ENCODE measurements at regions not wholly inside any gene's neighbourhood (a gene's known extent, or its start where the extent isn't known, plus 50 kb on each side); places are given as distances from the start of the nearest gene placed in this dataset.

DNA sequence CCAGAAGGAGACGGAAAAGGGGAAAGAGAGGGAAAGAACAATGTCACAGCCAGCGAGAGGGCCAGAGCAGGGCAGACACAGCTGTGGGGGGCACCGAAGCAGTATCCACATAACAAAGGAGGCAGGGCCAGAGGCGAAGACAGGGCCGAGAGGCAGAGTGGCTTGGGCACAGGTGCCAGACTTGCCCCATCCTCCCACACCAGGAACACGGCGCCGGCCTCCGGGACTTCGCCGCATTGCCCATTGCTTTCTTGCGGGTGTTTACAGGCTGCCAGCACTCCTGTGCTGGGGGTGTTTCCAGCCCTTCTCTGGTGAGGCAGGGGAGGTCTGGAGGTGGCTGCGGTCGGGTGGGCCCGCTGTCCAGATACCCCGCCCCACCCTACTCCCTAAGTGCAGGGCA lies 78.0 kb downstream of the ENGASE start:
- peaks cover 3% of the 10 kb centered on the region; the same call in 1 of the 2 replicates for H3K9me3 ChIP-seq (replicated peaks)
- no peak overlapping the region for H3K27ac ChIP-seq
- H3K27me3 ChIP-seq (replicated peaks), result peaks cover 88% of the 10 kb centered on the region
- H3K36me3 ChIP-seq, result no peaks in the 10 kb centered on the region
- H3K4me3 ChIP-seq, result no peak overlapping the region
- no peaks in the 10 kb centered on the region for H3K4me1 ChIP-seq (replicated peaks)
- no peak for DNase-seq (ENCODE audit: low read depth in 1 of 2, low spot score in 2 of 2)

DNA sequence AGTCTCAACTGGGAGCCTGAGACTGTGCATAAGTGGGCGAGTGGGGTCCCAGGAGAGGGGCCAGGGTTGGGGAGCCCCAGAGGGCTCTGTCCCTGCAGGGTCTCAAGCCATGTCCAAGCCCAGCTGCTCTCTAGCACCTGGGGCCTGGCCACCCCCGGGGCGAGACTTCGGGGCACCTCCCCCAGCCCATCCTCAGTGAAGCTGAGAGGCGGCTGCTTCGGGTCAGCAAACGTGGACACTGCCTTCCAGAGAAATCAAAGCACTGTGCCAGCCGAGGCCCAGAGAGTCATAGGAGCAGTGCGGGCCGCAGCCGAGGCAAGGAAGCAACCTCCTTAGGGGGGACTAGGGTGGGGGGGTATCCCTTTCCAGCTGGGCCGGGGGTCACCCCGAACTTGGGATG lies 77.5 kb downstream of the ENGASE start:
- peaks cover 88% of the 10 kb centered on the region for H3K27me3 ChIP-seq (replicated peaks)
- H3K9me3 ChIP-seq (replicated peaks), result peaks cover 4% of the 10 kb centered on the region; the same call in 1 of the 2 replicates
- H3K4me3 ChIP-seq, result no peak overlapping the region
- DNase-seq (ENCODE audit: low read depth in 1 of 2, low spot score in 2 of 2), result no peak
- no peaks in the 10 kb centered on the region; the same call in 1 of the 2 replicates for H3K4me1 ChIP-seq (replicated peaks)
- no peak overlapping the region for H3K27ac ChIP-seq
- H3K36me3 ChIP-seq, result no peaks in the 10 kb centered on the region

DNA sequence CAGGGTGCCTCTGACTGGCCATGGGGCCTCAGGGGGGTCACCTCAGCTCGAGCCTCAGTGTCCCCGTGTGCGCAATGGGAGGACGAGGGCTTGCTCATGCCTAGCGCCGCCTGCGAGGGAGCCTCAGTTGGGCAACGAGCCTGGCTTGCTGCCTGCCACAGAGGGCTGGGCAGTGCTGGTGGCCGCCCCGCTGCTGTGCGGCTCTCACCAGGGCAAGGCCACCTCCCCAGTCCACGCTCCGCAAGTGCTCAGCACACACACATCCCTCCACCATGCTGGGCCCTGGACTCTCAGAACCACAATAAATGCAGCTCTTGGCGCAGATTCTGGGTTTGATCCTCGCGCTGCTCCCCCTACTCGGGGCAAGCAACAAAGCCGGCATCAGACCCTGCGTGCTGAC lies 76.2 kb downstream of the ENGASE start:
- Histone ChIP-seq H3K27ac (no peak overlapping the region), H3K27me3 (replicated peaks) (peaks cover 88% of the 10 kb centered on the region)

DNA sequence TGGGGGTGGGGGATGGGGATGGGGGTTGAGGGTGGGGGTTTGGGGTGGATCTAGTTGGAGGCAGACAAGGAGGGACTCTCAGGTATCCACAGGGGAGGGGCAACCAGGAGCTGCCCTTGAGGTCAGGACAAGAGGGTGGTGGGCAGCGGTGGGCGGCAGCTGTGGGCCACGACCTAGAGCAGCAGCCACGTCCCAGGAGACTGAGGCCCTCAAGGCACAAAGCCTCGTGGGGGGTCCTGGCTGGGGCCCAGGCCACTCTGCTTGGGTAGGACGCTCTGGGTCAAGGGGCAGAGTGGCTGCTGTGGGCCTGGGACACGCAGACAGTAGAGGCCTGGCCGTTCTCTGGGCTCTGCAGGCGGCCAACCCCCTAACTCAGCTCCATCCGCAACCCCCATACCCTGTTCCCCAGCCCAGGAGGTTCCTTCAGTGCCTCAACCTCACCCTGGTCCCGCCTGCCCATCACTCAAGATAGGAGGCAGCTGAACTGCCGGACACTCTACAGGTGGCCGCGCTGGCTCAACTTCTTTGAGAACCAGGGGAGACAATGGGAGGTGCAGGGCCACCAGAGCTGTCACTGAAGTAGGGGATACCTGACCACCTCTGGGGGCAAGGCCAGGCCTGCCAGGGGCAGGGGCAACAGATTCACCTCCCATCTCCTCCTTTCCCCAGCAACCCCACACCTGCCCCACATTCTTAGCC lies 75.6 kb downstream of the ENGASE start:
- no peak for DNase-seq (ENCODE audit: low read depth in 1 of 2, low spot score in 2 of 2)
- Histone ChIP-seq H3K4me1 (replicated peaks) (no peaks in the 10 kb centered on the region; the same call in 1 of the 2 replicates), H3K9me3 (replicated peaks) (peaks cover 4% of the 10 kb centered on the region; the same call in 1 of the 2 replicates), H3K27me3 (replicated peaks) (peaks cover 86% of the 10 kb centered on the region), H3K36me3 (no peaks in the 10 kb centered on the region), H3K27ac (no peak overlapping the region), H3K4me3 (no peak overlapping the region)

More for the DNA sequence above, 76.2 kb downstream of the ENGASE start:
- Histone ChIP-seq H3K36me3 (no peaks in the 10 kb centered on the region), H3K4me3 (no peak overlapping the region), H3K4me1 (replicated peaks) (no peaks in the 10 kb centered on the region; the same call in 1 of the 2 replicates), H3K9me3 (replicated peaks) (peaks cover 4% of the 10 kb centered on the region; the same call in 1 of the 2 replicates)
- no peak for DNase-seq (ENCODE audit: low read depth in 1 of 2, low spot score in 2 of 2)

DNA sequence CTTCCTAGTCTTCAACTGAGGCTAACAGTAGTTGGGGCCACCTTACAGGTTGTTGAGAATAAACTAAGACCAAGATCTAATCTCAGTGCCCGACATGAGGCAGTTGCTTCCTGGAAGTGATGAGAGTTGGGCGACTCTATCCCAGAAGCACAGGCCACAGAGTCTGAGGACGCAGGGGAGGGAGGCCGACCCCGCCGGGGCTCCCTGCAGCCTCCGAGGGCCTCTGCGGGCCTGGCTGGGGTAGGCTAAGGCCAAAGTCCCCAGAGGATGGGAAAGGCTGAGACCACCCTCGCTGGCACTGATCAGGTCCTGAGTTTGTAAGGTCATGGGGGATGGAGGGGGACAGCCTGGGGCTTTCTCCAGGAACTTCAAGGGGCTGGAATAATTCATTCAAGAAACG lies 74.0 kb downstream of the ENGASE start:
- no peak overlapping the region for H3K4me3 ChIP-seq
- no peaks in the 10 kb centered on the region; the same call in 1 of the 2 replicates for H3K4me1 ChIP-seq (replicated peaks)
- peaks cover 4% of the 10 kb centered on the region; the same call in 1 of the 2 replicates for H3K9me3 ChIP-seq (replicated peaks)
- no peak overlapping the region for H3K27ac ChIP-seq
- no peak for DNase-seq (ENCODE audit: low read depth in 1 of 2, low spot score in 2 of 2)
- no peaks in the 10 kb centered on the region for H3K36me3 ChIP-seq
- peaks cover 87% of the 10 kb centered on the region for H3K27me3 ChIP-seq (replicated peaks)

DNA sequence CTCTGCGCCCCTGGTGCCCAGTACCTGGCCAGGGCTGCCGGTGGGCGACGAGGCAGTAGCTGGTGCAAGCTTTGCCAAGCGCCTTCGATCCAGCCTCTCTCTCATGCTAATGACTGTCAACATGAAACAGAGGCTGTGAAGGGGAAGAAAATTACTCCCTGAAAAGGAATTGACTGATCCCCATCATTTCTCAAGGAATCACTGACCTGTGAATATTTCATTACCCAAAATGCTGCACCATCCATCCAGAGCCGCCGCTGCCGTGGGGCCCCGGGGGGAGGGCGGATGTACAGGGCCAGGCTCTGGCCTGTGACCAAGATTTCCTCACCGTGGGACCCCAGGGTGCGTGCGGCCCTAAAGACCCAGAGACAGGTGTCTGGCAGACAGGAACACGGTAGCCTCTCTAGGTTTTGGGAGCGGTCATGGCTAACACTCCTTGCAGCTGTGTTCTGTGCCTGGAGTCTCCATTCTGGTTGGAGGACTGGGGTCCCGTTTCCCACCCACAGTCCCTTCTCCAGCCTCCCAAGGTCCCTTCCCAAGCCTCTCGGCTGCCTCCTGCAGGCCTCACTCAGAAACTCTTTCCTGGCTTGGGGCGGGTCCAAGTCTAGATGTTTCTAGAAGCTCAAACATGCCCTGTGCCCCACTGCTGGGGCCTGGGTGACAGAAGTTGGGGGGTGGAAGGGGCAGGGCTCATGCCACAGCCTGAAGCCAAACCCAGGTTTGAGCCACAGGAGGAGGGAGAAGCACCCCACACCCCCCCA lies 73.3 kb downstream of the ENGASE start:
- no peak overlapping the region for H3K27ac ChIP-seq
- no peak overlapping the region for H3K4me3 ChIP-seq
- H3K27me3 ChIP-seq (replicated peaks), result peaks cover 87% of the 10 kb centered on the region

DNA sequence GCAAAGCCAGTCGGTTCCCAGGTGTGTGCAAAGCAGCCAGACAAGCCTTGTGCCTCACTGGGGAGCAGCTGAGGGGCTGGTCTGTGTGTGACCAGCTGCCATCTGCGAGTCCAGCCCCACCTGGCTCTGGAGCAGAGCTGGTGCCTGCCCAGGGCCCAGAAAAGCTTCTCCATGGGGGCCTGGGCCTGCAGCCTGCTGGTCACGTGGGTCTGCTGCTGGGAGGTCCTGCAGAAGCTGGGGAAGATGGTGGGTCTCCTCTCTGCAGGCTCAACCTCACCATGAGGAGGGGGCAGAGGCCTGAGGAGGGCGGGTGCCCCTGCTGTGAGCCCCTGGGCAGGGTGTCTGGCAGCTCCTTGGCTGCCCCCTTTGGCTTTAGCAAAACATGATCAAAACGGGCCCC lies 71.9 kb downstream of the ENGASE start:
- peaks cover 91% of the 10 kb centered on the region for H3K27me3 ChIP-seq (replicated peaks)

More for the DNA sequence above, 73.3 kb downstream of the ENGASE start:
- DNase-seq (ENCODE audit: low read depth in 1 of 2, low spot score in 2 of 2), result no peak
- Histone ChIP-seq H3K36me3 (no peaks in the 10 kb centered on the region), H3K9me3 (replicated peaks) (peaks cover 4% of the 10 kb centered on the region; the same call in 1 of the 2 replicates), H3K4me1 (replicated peaks) (no peaks in the 10 kb centered on the region; the same call in 1 of the 2 replicates)

DNA sequence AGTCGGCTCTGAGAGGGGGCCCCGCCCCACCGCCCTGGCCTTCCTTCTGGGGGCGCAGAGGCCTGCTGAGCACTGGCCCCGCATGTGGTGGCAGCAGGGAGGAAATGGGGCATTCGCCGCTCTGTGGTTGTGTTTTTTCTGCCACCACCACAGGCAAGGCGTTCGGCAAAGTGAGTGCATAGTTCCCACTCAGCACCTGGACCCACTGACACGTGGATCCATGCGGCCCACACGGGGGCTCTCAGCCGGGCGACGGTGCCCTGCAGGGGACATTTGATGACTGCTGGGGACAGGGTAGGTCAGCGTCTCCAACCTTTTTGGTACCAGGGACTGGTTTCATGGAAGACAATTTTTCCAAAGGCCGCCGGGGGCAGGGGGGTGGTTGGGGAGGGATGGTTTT lies 70.9 kb downstream of the ENGASE start:
- Histone ChIP-seq H3K4me1 (replicated peaks) (no peaks in the 10 kb centered on the region; the same call in 1 of the 2 replicates), H3K36me3 (no peaks in the 10 kb centered on the region), H3K4me3 (no peak overlapping the region), H3K27me3 (replicated peaks) (peaks cover 95% of the 10 kb centered on the region), H3K27ac (no peak overlapping the region), H3K9me3 (replicated peaks) (peaks cover 4% of the 10 kb centered on the region; the same call in 1 of the 2 replicates)
- no peak for DNase-seq (ENCODE audit: low read depth in 1 of 2, low spot score in 2 of 2)

More for the DNA sequence above, 71.9 kb downstream of the ENGASE start:
- no peaks in the 10 kb centered on the region; the same call in 1 of the 2 replicates for H3K4me1 ChIP-seq (replicated peaks)
- no peaks in the 10 kb centered on the region for H3K36me3 ChIP-seq
- no peak overlapping the region for H3K27ac ChIP-seq
- peaks cover 4% of the 10 kb centered on the region; the same call in 1 of the 2 replicates for H3K9me3 ChIP-seq (replicated peaks)
- DNase-seq (ENCODE audit: low read depth in 1 of 2, low spot score in 2 of 2), result no peak
- no peak overlapping the region for H3K4me3 ChIP-seq

DNA sequence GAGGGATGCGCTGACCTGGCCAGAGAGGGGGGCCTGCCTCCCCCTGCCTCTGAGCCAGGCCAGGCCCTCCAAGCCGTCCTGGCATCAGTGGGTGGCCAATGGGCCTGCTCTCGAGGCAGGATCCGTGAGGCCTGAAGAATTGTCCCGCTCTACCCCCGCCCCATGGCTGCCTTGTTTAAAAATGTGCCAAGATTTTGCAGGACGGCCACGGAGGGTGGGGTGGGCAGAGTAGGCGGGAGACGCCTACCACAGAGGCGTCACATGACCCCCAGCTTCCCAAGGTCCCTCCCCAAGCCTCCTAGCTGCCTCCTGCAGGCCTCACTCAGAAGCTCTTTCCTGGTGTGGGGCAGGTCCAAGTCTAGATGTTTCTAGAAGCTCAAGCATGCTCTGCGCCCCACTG lies 69.5 kb downstream of the ENGASE start:
- no peak for DNase-seq (ENCODE audit: low read depth in 1 of 2, low spot score in 2 of 2)
- H3K4me3 ChIP-seq, result no peak overlapping the region
- no peak overlapping the region for H3K27ac ChIP-seq
- H3K36me3 ChIP-seq, result no peaks in the 10 kb centered on the region
- H3K4me1 ChIP-seq (replicated peaks), result no peaks in the 10 kb centered on the region; the same call in 1 of the 2 replicates
- H3K27me3 ChIP-seq (replicated peaks), result peaks cover 98% of the 10 kb centered on the region
- peaks cover 4% of the 10 kb centered on the region; the same call in 1 of the 2 replicates for H3K9me3 ChIP-seq (replicated peaks)

DNA sequence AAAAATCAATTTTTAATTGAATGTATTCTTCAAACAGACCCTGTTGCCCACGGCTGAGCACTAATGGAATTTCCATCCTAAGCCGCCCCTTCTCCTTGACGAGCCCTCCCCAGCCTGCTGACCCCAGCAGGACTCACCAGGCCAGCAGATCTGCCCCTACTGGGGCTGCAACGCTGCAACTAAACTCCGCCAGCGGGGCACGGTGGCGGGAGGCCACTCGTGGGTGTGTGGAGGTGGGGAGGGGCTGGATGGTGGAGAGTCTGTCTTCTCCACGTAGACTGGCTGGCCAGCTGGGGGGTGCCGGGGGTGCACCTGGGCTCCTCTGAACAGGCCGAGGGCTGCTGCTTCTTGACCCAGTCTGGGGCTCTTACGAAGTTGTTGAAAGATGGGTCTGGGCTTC lies 67.8 kb downstream of the ENGASE start:
- H3K4me1 ChIP-seq (replicated peaks), result no peaks in the 10 kb centered on the region; the same call in 1 of the 2 replicates
- DNase-seq (ENCODE audit: low read depth in 1 of 2, low spot score in 2 of 2), result no peak
- no peak overlapping the region for H3K4me3 ChIP-seq
- no peaks in the 10 kb centered on the region for H3K36me3 ChIP-seq
- 0 out of 2 replicates have a peak, but pooled peaks cover 4% of the 10 kb centered on the region for H3K9me3 ChIP-seq (replicated peaks)
- peaks cover 94% of the 10 kb centered on the region for H3K27me3 ChIP-seq (replicated peaks)
- no peak overlapping the region for H3K27ac ChIP-seq

DNA sequence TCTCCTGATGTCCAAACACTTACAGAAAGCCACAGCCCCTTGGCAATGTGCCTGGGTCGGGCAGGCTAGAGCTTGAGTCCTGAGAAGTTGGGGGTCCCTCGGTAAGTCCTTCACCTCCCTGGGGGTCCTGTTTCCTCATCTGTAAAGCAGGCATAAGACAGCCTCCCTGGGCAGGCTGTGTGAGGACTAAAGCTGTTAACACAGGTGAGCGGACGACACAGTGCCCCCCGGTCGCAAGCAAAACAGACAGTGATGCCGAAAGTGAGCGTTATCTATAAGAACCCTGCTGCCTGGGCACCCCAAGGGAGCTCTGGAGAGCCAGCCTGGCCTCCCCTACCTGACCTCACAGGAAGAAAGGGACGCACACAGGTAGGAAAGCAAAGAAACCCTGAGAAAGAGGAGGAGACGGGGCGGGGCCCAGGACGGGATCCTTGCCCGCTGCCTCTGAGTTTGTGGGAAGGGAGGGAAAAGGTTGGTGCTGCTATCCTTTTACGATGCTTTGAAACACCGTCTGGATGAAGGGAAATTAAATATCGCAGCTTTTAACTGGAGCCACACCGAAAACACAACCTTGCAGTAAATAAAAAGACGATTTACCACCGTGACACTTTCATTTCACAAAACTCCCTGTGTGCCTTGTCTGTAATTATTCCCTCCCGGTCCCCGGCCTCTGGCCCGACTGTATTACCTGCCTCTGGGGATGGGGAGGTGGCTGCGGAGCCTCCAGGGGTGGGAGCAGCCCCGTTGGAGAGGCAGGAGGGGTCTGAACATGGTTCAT lies 67.1 kb downstream of the ENGASE start:
- DNase-seq (ENCODE audit: low read depth in 1 of 2, low spot score in 2 of 2), result no peak
- H3K27me3 ChIP-seq (replicated peaks), result peaks cover 94% of the 10 kb centered on the region
- no peak overlapping the region for H3K27ac ChIP-seq
- no peak overlapping the region for H3K4me3 ChIP-seq
- 0 out of 2 replicates have a peak, but pooled peaks cover 4% of the 10 kb centered on the region for H3K9me3 ChIP-seq (replicated peaks)
- no peaks in the 10 kb centered on the region for H3K36me3 ChIP-seq
- H3K4me1 ChIP-seq (replicated peaks), result no peaks in the 10 kb centered on the region; the same call in 1 of the 2 replicates

DNA sequence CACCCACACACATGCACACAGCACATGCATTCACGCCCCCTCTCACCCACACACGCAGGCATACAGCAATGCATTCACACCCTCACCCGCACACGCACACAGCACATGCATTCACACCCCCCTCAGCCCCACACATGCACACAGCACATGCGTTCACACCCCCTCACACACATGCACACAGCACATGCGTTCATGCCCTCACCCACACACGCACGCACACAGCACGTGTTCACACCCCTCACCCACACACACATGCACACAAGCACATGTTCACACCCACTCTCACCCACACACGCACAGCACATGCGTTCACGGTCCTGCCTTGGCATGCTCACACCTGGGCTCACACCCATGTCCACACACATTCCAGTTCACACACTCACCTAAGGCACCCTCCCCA lies 64.2 kb downstream of the ENGASE start:
- H3K27ac ChIP-seq, result no peak overlapping the region
- no peaks in the 10 kb centered on the region for H3K36me3 ChIP-seq
- peaks cover 96% of the 10 kb centered on the region for H3K27me3 ChIP-seq (replicated peaks)
- 0 out of 2 replicates have a peak, but pooled peaks cover 4% of the 10 kb centered on the region for H3K9me3 ChIP-seq (replicated peaks)
- H3K4me3 ChIP-seq, result no peak overlapping the region
- no peak for DNase-seq (ENCODE audit: low read depth in 1 of 2, low spot score in 2 of 2)
- no peaks in the 10 kb centered on the region for H3K4me1 ChIP-seq (replicated peaks)

DNA sequence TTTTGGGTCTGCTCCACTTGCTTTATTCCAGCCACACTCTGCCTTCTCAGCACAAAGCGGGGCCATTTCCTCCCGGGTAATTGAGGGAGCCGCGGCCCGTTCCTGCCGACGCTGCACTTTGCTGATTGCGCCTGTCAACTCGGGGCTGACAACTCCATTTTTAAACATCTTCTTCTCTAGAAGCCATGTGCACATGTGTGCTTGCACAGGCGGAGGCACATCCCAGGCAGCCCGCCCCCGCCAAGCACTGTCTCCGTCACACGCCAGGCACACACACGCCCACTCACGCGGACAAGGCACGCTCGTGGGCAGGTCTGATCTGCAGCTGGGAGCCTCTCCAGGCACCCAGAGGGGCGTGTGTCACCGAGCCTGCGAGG lies 63.2 kb downstream of the ENGASE start:
- DNase-seq (ENCODE audit: low read depth in 1 of 2, low spot score in 2 of 2), result no peak
- no peak overlapping the region for H3K4me3 ChIP-seq
- H3K4me1 ChIP-seq (replicated peaks), result no peaks in the 10 kb centered on the region
- H3K36me3 ChIP-seq, result no peaks in the 10 kb centered on the region
- H3K9me3 ChIP-seq (replicated peaks), result 0 out of 2 replicates have a peak, but pooled peaks cover 4% of the 10 kb centered on the region
- no peak overlapping the region for H3K27ac ChIP-seq
- H3K27me3 ChIP-seq (replicated peaks), result peaks cover 96% of the 10 kb centered on the region

Data from SJSA1 (cell line).